Vagina (tissue), 2 donors: ENCODE measurements at regions not wholly inside any gene's neighbourhood (a gene's known extent, or its start where the extent isn't known, plus 50 kb on each side); places are given as distances from the start of the nearest gene placed in this dataset.

ENCODE experiments used
- POLR2A ChIP-seq, 2 donors: fragments of 450-650 bp; IDR thresholded peaks; one replicate each; pipeline ENCODE4 v1.6.1; 2017; ENCODE audit warnings: antibody characterized with exemption in 2 of 2, mild to moderate bottlenecking in 2 of 2, moderate library complexity in 2 of 2
- POLR2AphosphoS5 ChIP-seq, 2 donors: sonication (generic); formaldehyde crosslinking; IDR thresholded peaks; one replicate each; pipeline ENCODE4 v1.9.0; 2017; ENCODE audit warnings: antibody characterized with exemption in 2 of 2, mild to moderate bottlenecking in 2 of 2, low read depth in 1 of 2; ENCODE audit not compliant: insufficient read depth in 1 of 2
- TF ChIP-seq, protein P1 (sequence below), 3 experiments: fragments of 450-650 bp in 2 of 3; fragments of 200-600 bp in 1 of 3; sonication (generic) in 1 of 3; IDR thresholded peaks; one replicate each; pipeline ENCODE4 v1.5.1; 2017 to 2019; ENCODE audit warnings: antibody characterized with exemption in 3 of 3, mild to moderate bottlenecking in 2 of 3, moderate library complexity in 2 of 3

DNA sequence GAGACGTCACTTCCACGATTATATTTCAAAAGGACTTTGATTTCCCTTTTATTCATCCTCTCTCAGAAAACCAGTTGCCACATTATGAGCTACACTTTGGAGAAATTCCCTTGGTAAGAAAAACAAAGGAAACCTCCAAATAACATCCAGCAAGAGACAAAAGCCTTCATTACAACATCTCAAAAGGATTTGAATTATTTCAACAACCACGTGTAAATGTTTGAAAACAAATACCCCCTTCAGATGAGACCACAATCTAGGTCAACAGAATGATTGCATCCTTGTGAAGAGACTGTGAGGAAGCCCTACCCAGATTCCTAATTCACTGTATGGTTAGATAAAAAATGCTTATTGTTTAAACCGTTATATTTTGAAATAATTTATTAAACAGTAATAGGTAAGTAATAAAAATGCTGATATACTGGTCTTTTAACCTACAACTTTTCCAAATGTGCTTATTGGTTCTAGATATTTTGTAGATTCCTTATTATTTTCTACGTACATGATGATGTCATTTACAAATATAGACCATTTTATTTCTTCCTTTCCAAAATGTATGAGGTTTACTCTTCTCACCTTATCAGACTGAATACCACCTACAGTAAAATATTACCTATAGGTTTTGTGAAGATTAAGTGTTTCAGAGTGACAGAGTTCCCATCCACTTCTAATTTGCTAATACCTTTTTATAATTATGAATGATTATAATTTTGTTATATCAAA lies 922.7 kb upstream of the CHAC2 start:
- TF ChIP-seq, protein P1, sequence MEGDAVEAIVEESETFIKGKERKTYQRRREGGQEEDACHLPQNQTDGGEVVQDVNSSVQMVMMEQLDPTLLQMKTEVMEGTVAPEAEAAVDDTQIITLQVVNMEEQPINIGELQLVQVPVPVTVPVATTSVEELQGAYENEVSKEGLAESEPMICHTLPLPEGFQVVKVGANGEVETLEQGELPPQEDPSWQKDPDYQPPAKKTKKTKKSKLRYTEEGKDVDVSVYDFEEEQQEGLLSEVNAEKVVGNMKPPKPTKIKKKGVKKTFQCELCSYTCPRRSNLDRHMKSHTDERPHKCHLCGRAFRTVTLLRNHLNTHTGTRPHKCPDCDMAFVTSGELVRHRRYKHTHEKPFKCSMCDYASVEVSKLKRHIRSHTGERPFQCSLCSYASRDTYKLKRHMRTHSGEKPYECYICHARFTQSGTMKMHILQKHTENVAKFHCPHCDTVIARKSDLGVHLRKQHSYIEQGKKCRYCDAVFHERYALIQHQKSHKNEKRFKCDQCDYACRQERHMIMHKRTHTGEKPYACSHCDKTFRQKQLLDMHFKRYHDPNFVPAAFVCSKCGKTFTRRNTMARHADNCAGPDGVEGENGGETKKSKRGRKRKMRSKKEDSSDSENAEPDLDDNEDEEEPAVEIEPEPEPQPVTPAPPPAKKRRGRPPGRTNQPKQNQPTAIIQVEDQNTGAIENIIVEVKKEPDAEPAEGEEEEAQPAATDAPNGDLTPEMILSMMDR (IDR thresholded peaks at IDR 0.05) = no peak
- TF ChIP-seq POLR2A (IDR thresholded peaks at IDR 0.05) (no peak), POLR2AphosphoS5 (IDR thresholded peaks at IDR 0.05; ENCODE audit: insufficient read depth in 1 of 2, low read depth in 1 of 2) (no peak)
